ENCODE measurements at regions not wholly inside any gene's neighbourhood (a gene's known extent, or its start where the extent isn't known, plus 50 kb on each side); places are given as distances from the start of the nearest gene placed in this dataset.
"Not testable (repeated sequence)": the region's sequence is repeated elsewhere in the genome, so short reads cannot be mapped to it uniquely, and the experiment has no call there.

- DNase-seq: no peak
- no peaks in the 10 kb centered on the region for H3K4me1 ChIP-seq
- TF ChIP-seq POLR2A (IDR thresholded peaks at IDR 0.05) (no peak), CTCF (IDR thresholded peaks at IDR 0.05) (no peak)
- H3K9me3 ChIP-seq: no peaks in the 10 kb centered on the region
- H3K27ac ChIP-seq: no peak overlapping the region
- no peaks in the 10 kb centered on the region for H3K27me3 ChIP-seq
- intact Hi-C loops (cut with DNase I): no loop called here
- no peaks in the 10 kb centered on the region for H3K36me3 ChIP-seq
- H3K4me3 ChIP-seq (replicated peaks in 1 of 3): no peak overlapping the region
- WGBS, 2 donors: 77 to 90% methylated on average over 2 of the region's 2 CpGs
Observed at GRCh38 chr7:97298561-97298960, 181.1 kb downstream of the SDHAF3 start.

GRCh38 chr7:97305589-97305988, 188.1 kb downstream of the SDHAF3 start:
- Histone ChIP-seq H3K4me1 (no peaks in the 10 kb centered on the region), H3K27me3 (no peaks in the 10 kb centered on the region), H3K9me3 (no peaks in the 10 kb centered on the region), H3K36me3 (no peaks in the 10 kb centered on the region), H3K27ac (no peak overlapping the region), H3K4me3 (replicated peaks in 1 of 3) (no peak overlapping the region)
- WGBS, 2 donors: 81 to 88% methylated on average over 8 of the region's 8 CpGs
- TF ChIP-seq POLR2A (IDR thresholded peaks at IDR 0.05) (no peak), CTCF (IDR thresholded peaks at IDR 0.05) (no peak)
- intact Hi-C loops (cut with DNase I): no loop called here
- no peak for DNase-seq

GRCh38 chr7:97307521-97308108, 190.1 kb downstream of the SDHAF3 start:
- intact Hi-C loops (cut with DNase I): no loop called here
- no peaks in the 10 kb centered on the region for H3K27me3 ChIP-seq
- no peak for DNase-seq
- no peaks in the 10 kb centered on the region for H3K9me3 ChIP-seq
- H3K4me1 ChIP-seq: no peaks in the 10 kb centered on the region
- H3K4me3 ChIP-seq (replicated peaks in 1 of 3): no peak overlapping the region
- TF ChIP-seq POLR2A (IDR thresholded peaks at IDR 0.05) (no peak), CTCF (IDR thresholded peaks at IDR 0.05) (no peak)
- no peaks in the 10 kb centered on the region for H3K36me3 ChIP-seq
- WGBS, 2 donors: 81 to 84% methylated on average over 3 of the region's 3 CpGs
- H3K27ac ChIP-seq: no peak overlapping the region

- Histone ChIP-seq H3K27ac (no peak overlapping the region), H3K36me3 (no peaks in the 10 kb centered on the region), H3K4me1 (no peaks in the 10 kb centered on the region), H3K27me3 (no peaks in the 10 kb centered on the region), H3K4me3 (replicated peaks in 1 of 3) (no peak overlapping the region), H3K9me3 (no peaks in the 10 kb centered on the region)
- intact Hi-C loops (cut with DNase I): no loop called here
- DNase-seq: no peak
- WGBS, 2 donors: 55 to 65% methylated on average over 4 of the region's 4 CpGs
- TF ChIP-seq CTCF (IDR thresholded peaks at IDR 0.05): no peak
- no peak for TF ChIP-seq POLR2A (IDR thresholded peaks at IDR 0.05)
Observed at GRCh38 chr7:97313900-97314299, 196.4 kb downstream of the SDHAF3 start.

- Histone ChIP-seq H3K27me3 (no peaks in the 10 kb centered on the region), H3K4me3 (replicated peaks in 1 of 3) (no peak overlapping the region)
Observed at GRCh38 chr7:97317575-97317974, 200.1 kb downstream of the SDHAF3 start.

GRCh38 chr7:97329871-97330270, 212.4 kb downstream of the SDHAF3 start:
- DNase-seq; H3K36me3 ChIP-seq; H3K27ac ChIP-seq; intact Hi-C loops (cut with DNase I); H3K4me3 ChIP-seq (replicated peaks in 1 of 3); H3K27me3 ChIP-seq; H3K9me3 ChIP-seq; H3K4me1 ChIP-seq: not testable (repeated sequence)
- WGBS, 2 donors: 53 to 62% methylated on average over 9 of the region's 9 CpGs

More at GRCh38 chr7:97317575-97317974, 200.1 kb downstream of the SDHAF3 start:
- TF ChIP-seq CTCF (IDR thresholded peaks at IDR 0.05) (no peak), POLR2A (IDR thresholded peaks at IDR 0.05) (no peak)
- Histone ChIP-seq H3K4me1 (no peaks in the 10 kb centered on the region), H3K9me3 (no peaks in the 10 kb centered on the region), H3K36me3 (no peaks in the 10 kb centered on the region), H3K27ac (no peak overlapping the region)
- intact Hi-C loops (cut with DNase I): no loop called here
- DNase-seq: no peak
- WGBS, 2 donors: 36 to 45% methylated on average over 1 of the region's 1 CpG
